ENCODE measurements at regions not wholly inside any gene's neighbourhood (a gene's known extent, or its start where the extent isn't known, plus 50 kb on each side); places are given as distances from the start of the nearest gene placed in this dataset.

DNA sequence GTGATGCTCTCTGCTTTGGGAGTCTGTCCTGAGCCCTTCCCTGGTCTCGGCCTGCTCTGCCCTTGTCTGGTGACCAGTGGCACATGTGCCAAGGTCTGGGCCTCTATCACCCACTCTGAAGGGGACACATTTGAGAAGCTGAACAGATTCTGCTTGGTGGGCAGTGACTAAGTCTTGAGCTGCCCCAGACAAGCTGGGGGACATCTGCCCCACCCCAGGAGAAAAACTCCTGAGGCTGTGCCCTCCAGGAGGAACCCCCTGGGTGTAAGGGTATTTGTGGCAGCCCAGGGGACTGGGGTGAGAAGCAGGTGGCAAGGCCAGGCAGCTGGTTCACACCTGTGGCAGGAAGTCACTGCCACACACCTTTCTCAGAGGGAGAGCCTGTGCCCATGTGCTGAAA is 342.1 kb downstream of the DYSF start:
- no peak overlapping the region for H3K14ac ChIP-seq (ENCODE audit: insufficient read length)
- H3K23me2 ChIP-seq (ENCODE audit: low read depth, low read length), result no peaks in the 10 kb centered on the region
- no peak overlapping the region; a peak in 1 of 4 replicates for H3K4me2 ChIP-seq (ENCODE audit: insufficient read depth in 1 of 2, low read depth in 2 of 2, low read length in 2 of 2)
- FAIRE-seq (no peak), DNase-seq (ENCODE audit: low read depth in 1 of 2, low spot score in 2 of 2) (no peak)
- no peaks in the 10 kb centered on the region for H3K79me2 ChIP-seq (ENCODE audit: control insufficient read depth in 1 of 2, insufficient read depth in 2 of 2, low read length in 2 of 2)
- no peaks in the 10 kb centered on the region for H3K79me1 ChIP-seq (ENCODE audit: low read depth, low read length)
- H3K4me3 ChIP-seq (ENCODE audit: extremely low read depth in 1 of 4, insufficient read depth in 2 of 4, low read depth in 3 of 4, low read length in 4 of 4), result no peak overlapping the region
- no peaks in the 10 kb centered on the region for H3K9me3 ChIP-seq (ENCODE audit: insufficient read depth in 2 of 2, low read depth in 1 of 2, low read length in 1 of 2)
- WGBS, 2 experiments (ENCODE audit: extremely low coverage in 1 of 2, insufficient coverage in 1 of 2, insufficient read length in 1 of 2, insufficient replicate concordance in 2 of 2, low coverage in 1 of 2, low lambda C conversion rate in 2 of 2, missing lambda C conversion rate in 1 of 2), result 90% methylated on average over 1 of the region's 1 CpG; no CpG with 5 or more reads in 1 of the 2 experiments
- no peak overlapping the region for H3K18ac ChIP-seq (ENCODE audit: extremely low read depth, low read length)
- H2BK20ac ChIP-seq (ENCODE audit: low read length), result no peak overlapping the region
- H3K4ac ChIP-seq (replicated peaks; ENCODE audit: insufficient read length, low read depth, low read length), result no peak overlapping the region
- ChIA-PET CTCF (ENCODE audit: partially characterized antibody) (interaction anchor here (1.0 to 14.8 kb wide), 17 partner anchors 10 to 321 kb away, joined by 3 to 386 read pairs (median 6); no protein-coding TSS in a partner anchor), POLR2A (ENCODE audit: partially characterized antibody) (interaction anchor here (0.7 kb wide), 1 partner anchor 20 kb away, joined by 3 read pairs; no protein-coding TSS in a partner anchor)
- no peaks in the 10 kb centered on the region for H3K36me3 ChIP-seq (ENCODE audit: control insufficient read depth in 2 of 4, insufficient read depth in 4 of 4, low read length in 3 of 4)
- H2BK5ac ChIP-seq (ENCODE audit: low read depth, low read length), result no peak overlapping the region
- H4K5ac ChIP-seq (ENCODE audit: insufficient read length, low read depth, low read length), result no peak overlapping the region
- no peak overlapping the region for H2BK15ac ChIP-seq (ENCODE audit: low read length)
- no peaks in the 10 kb centered on the region for H3K27me3 ChIP-seq (replicated peaks in 1 of 4; ENCODE audit: control insufficient read depth in 3 of 4, extremely low read depth in 1 of 4, insufficient read depth in 3 of 4, low read length in 3 of 4)
- H3K27ac ChIP-seq (ENCODE audit: low read depth, low read length), result no peak overlapping the region
- no peak overlapping the region for H2AFZ ChIP-seq (ENCODE audit: low read length)
- H4K91ac ChIP-seq (replicated peaks; ENCODE audit: insufficient read length, low read length), result no peak overlapping the region
- no peak overlapping the region for H3K56ac ChIP-seq (replicated peaks; ENCODE audit: insufficient read length, low read depth, low read length)
- no peak overlapping the region for H3K9ac ChIP-seq (replicated peaks in 1 of 4; ENCODE audit: extremely low read depth in 1 of 4, low read depth in 3 of 4, low read length in 3 of 4)
- H2BK12ac ChIP-seq (ENCODE audit: low read depth, low read length), result no peak overlapping the region
- no peak overlapping the region for H2BK120ac ChIP-seq (replicated peaks; ENCODE audit: low read depth, low read length)
- no peaks in the 10 kb centered on the region for H4K20me1 ChIP-seq (replicated peaks in 1 of 2; ENCODE audit: control insufficient read depth in 1 of 2, insufficient read depth in 2 of 2, low read length in 2 of 2)
- no peak for TF ChIP-seq CEBPB (IDR thresholded peaks at IDR 0.05; ENCODE audit: low read depth, low read length)
- no peak for TF ChIP-seq CHD2 (IDR thresholded peaks at IDR 0.05; ENCODE audit: low read length)
- no peak for TF ChIP-seq JUND (IDR thresholded peaks at IDR 0.05; ENCODE audit: low read length)
- no peak for TF ChIP-seq TCF12 (IDR thresholded peaks at IDR 0.05; ENCODE audit: low read depth, low read length)
- TF ChIP-seq SP1 (IDR thresholded peaks at IDR 0.05; ENCODE audit: low read depth, low read length), result no peak
- no peak overlapping the region for H2AK5ac ChIP-seq (ENCODE audit: low read depth, low read length)
- peak overlapping the region; percentile 1; the same call in 1 of the 2 replicates for H4K8ac ChIP-seq (ENCODE audit: extremely low read depth, insufficient read depth, low read length)
- H3K4me1 ChIP-seq (replicated peaks in 1 of 4; ENCODE audit: control insufficient read depth in 3 of 4, insufficient read depth in 4 of 4, low read length in 3 of 4), result peaks cover 0 to 5% (median 0%) of the 10 kb centered on the region in 4 experiments; a peak in 1 of 7 replicates
- H3K23ac ChIP-seq (ENCODE audit: insufficient read length), result no peak overlapping the region
